ENCODE measurements at regions not wholly inside any gene's neighbourhood (a gene's known extent, or its start where the extent isn't known, plus 50 kb on each side); places are given as distances from the start of the nearest gene placed in this dataset.

GRCh38 chr12:60014436-60014835 lies 418.6 kb downstream of the SLC16A7 start:
- no peak for TF ChIP-seq EZH2phosphoT487 (IDR thresholded peaks at IDR 0.05; ENCODE audit: low read depth)

GRCh38 chr12:60020068-60020467 lies 424.2 kb downstream of the SLC16A7 start:
- Histone ChIP-seq H3K36me3 (replicated peaks; ENCODE audit: low read depth, low read length) (no peaks in the 10 kb centered on the region), H3K27me3 (ENCODE audit: low read depth, low read length) (no peaks in the 10 kb centered on the region), H3K79me2 (ENCODE audit: low read length) (no peaks in the 10 kb centered on the region), H3K27ac (ENCODE audit: low read length) (no peak overlapping the region), H3K9me3 (ENCODE audit: insufficient read depth, low read length) (no peaks in the 10 kb centered on the region), H2AFZ (ENCODE audit: low read depth, low read length) (no peak overlapping the region), H3K4me2 (ENCODE audit: low read length) (no peak overlapping the region), H3K9ac (ENCODE audit: low read length) (no peak overlapping the region), H3K4me1 (ENCODE audit: low read length) (peaks cover under 1% of the 10 kb centered on the region), H3K4me3 (ENCODE audit: low read length) (no peak overlapping the region), H4K20me1 (ENCODE audit: insufficient read depth, low read length) (no peaks in the 10 kb centered on the region)
- no peak for TF ChIP-seq CTCF (IDR thresholded peaks at IDR 0.05; ENCODE audit: low read depth, low read length)

More at GRCh38 chr12:60014436-60014835, 418.6 kb downstream of the SLC16A7 start:
- no peaks in the 10 kb centered on the region for H4K20me1 ChIP-seq (ENCODE audit: insufficient read depth, low read length)
- H3K9me3 ChIP-seq (ENCODE audit: insufficient read depth, low read length): no peaks in the 10 kb centered on the region
- H3K4me1 ChIP-seq (ENCODE audit: low read length): no peaks in the 10 kb centered on the region
- H3K4me2 ChIP-seq (ENCODE audit: low read length): no peak overlapping the region
- H2AFZ ChIP-seq (ENCODE audit: low read depth, low read length): no peak overlapping the region
- no peak overlapping the region for H3K4me3 ChIP-seq (ENCODE audit: low read length)
- no peak overlapping the region for H3K9ac ChIP-seq (ENCODE audit: low read length)
- H3K36me3 ChIP-seq (replicated peaks; ENCODE audit: low read depth, low read length): no peaks in the 10 kb centered on the region
- no peaks in the 10 kb centered on the region for H3K27me3 ChIP-seq (ENCODE audit: low read depth, low read length)
- no peaks in the 10 kb centered on the region for H3K79me2 ChIP-seq (ENCODE audit: low read length)
- no peak overlapping the region for H3K27ac ChIP-seq (ENCODE audit: low read length)

GRCh38 chr12:60021235-60021634 lies 425.4 kb downstream of the SLC16A7 start:
- Histone ChIP-seq H3K27ac (ENCODE audit: low read length) (no peak overlapping the region), H3K9ac (ENCODE audit: low read length) (no peak overlapping the region), H3K36me3 (replicated peaks; ENCODE audit: low read depth, low read length) (no peaks in the 10 kb centered on the region), H3K4me3 (ENCODE audit: low read length) (no peak overlapping the region), H3K79me2 (ENCODE audit: low read length) (no peaks in the 10 kb centered on the region), H3K4me1 (ENCODE audit: low read length) (peaks cover 12% of the 10 kb centered on the region), H3K27me3 (ENCODE audit: low read depth, low read length) (no peaks in the 10 kb centered on the region), H4K20me1 (ENCODE audit: insufficient read depth, low read length) (no peaks in the 10 kb centered on the region), H2AFZ (ENCODE audit: low read depth, low read length) (no peak overlapping the region), H3K4me2 (ENCODE audit: low read length) (no peak overlapping the region), H3K9me3 (ENCODE audit: insufficient read depth, low read length) (no peaks in the 10 kb centered on the region)
- no peak for TF ChIP-seq CTCF (IDR thresholded peaks at IDR 0.05; ENCODE audit: low read depth, low read length)
- TF ChIP-seq EZH2phosphoT487 (IDR thresholded peaks at IDR 0.05; ENCODE audit: low read depth): no peak

- H3K27me3 ChIP-seq (ENCODE audit: low read depth, low read length): no peaks in the 10 kb centered on the region
- no peak overlapping the region for H3K4me3 ChIP-seq (ENCODE audit: low read length)
- H2AFZ ChIP-seq (ENCODE audit: low read depth, low read length): no peak overlapping the region
- no peaks in the 10 kb centered on the region for H3K36me3 ChIP-seq (replicated peaks; ENCODE audit: low read depth, low read length)
- H3K27ac ChIP-seq (ENCODE audit: low read length): no peak overlapping the region
- no peaks in the 10 kb centered on the region for H3K9me3 ChIP-seq (ENCODE audit: insufficient read depth, low read length)
- TF ChIP-seq EZH2phosphoT487 (IDR thresholded peaks at IDR 0.05; ENCODE audit: low read depth): no peak
- no peak for TF ChIP-seq CTCF (IDR thresholded peaks at IDR 0.05; ENCODE audit: low read depth, low read length)
- H3K4me1 ChIP-seq (ENCODE audit: low read length): peaks cover 12% of the 10 kb centered on the region
- no peak overlapping the region for H3K9ac ChIP-seq (ENCODE audit: low read length)
- no peaks in the 10 kb centered on the region for H4K20me1 ChIP-seq (ENCODE audit: insufficient read depth, low read length)
- H3K79me2 ChIP-seq (ENCODE audit: low read length): no peaks in the 10 kb centered on the region
- H3K4me2 ChIP-seq (ENCODE audit: low read length): no peak overlapping the region
Measured at GRCh38 chr12:60027266-60027665, 431.4 kb downstream of the SLC16A7 start.

- no peaks in the 10 kb centered on the region for H3K79me2 ChIP-seq (ENCODE audit: low read length)
- H3K27me3 ChIP-seq (ENCODE audit: low read depth, low read length): no peaks in the 10 kb centered on the region
- no peak for TF ChIP-seq CTCF (IDR thresholded peaks at IDR 0.05; ENCODE audit: low read depth, low read length)
- no peak for TF ChIP-seq EZH2phosphoT487 (IDR thresholded peaks at IDR 0.05; ENCODE audit: low read depth)
- H2AFZ ChIP-seq (ENCODE audit: low read depth, low read length): no peak overlapping the region
- no peaks in the 10 kb centered on the region for H3K36me3 ChIP-seq (replicated peaks; ENCODE audit: low read depth, low read length)
- no peaks in the 10 kb centered on the region for H3K4me1 ChIP-seq (ENCODE audit: low read length)
- H3K4me3 ChIP-seq (ENCODE audit: low read length): no peak overlapping the region
- H4K20me1 ChIP-seq (ENCODE audit: insufficient read depth, low read length): no peaks in the 10 kb centered on the region
- H3K9me3 ChIP-seq (ENCODE audit: insufficient read depth, low read length): 0 out of 2 replicates have a peak, but pooled peaks cover 5% of the 10 kb centered on the region
- no peak overlapping the region for H3K4me2 ChIP-seq (ENCODE audit: low read length)
- H3K27ac ChIP-seq (ENCODE audit: low read length): no peak overlapping the region
- no peak overlapping the region for H3K9ac ChIP-seq (ENCODE audit: low read length)
Measured at GRCh38 chr12:60034147-60034546, 438.3 kb downstream of the SLC16A7 start.

Measured in OCI-LY3 (cell line).